ENCODE measurements at regions not wholly inside any gene's neighbourhood (a gene's known extent, or its start where the extent isn't known, plus 50 kb on each side); places are given as distances from the start of the nearest gene placed in this dataset.
"Not testable (repeated sequence)": the region's sequence is repeated elsewhere in the genome, so short reads cannot be mapped to it uniquely, and the experiment has no call there.

DNA sequence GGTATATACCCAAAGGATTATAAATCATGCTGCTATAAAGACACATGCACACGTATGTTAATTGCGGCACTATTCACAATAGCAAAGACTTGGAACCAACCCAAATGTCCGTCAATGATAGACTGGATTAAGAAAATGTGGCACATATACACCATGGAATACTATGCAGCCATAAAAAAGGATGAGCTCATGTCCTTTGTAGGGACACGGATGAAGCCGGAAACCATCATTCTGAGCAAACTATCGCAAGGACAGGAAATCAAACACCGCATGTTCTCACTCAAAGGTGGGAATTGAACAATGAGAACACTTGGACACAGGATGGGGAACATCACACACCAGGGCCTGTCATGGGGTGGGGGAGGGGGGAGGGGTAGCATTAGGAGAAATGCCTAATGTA is 66.8 kb upstream of the LTBP1 start:
- not testable (repeated sequence) for TF ChIP-seq NR3C1 (CRISPR knock-in tag; conservative IDR thresholded peaks at IDR 0.05; ENCODE audit: low read depth); ZBTB21 (CRISPR knock-in tag; IDR thresholded peaks at IDR 0.05; ENCODE audit: borderline replicate concordance); ZNF263 (CRISPR knock-in tag; IDR thresholded peaks at IDR 0.05; ENCODE audit: low read depth)
- TF ChIP-seq, protein P1, sequence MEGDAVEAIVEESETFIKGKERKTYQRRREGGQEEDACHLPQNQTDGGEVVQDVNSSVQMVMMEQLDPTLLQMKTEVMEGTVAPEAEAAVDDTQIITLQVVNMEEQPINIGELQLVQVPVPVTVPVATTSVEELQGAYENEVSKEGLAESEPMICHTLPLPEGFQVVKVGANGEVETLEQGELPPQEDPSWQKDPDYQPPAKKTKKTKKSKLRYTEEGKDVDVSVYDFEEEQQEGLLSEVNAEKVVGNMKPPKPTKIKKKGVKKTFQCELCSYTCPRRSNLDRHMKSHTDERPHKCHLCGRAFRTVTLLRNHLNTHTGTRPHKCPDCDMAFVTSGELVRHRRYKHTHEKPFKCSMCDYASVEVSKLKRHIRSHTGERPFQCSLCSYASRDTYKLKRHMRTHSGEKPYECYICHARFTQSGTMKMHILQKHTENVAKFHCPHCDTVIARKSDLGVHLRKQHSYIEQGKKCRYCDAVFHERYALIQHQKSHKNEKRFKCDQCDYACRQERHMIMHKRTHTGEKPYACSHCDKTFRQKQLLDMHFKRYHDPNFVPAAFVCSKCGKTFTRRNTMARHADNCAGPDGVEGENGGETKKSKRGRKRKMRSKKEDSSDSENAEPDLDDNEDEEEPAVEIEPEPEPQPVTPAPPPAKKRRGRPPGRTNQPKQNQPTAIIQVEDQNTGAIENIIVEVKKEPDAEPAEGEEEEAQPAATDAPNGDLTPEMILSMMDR (IDR thresholded peaks at IDR 0.05), result not testable (repeated sequence)
